Bronchial epithelial cell (primary cell): ENCODE measurements at regions not wholly inside any gene's neighbourhood (a gene's known extent, or its start where the extent isn't known, plus 50 kb on each side); places are given as distances from the start of the nearest gene placed in this dataset.
A peak's percentile ranks its signal among the peaks of the same experiment; 100 is the strongest.

Source experiments
- DNase-seq: peaks from one replicate; pipeline ENCODE4 v3.0.0-alpha.2; 2010; ENCODE audit warnings: low read depth
- FAIRE-seq: peaks from 2 replicates; lab custom pipeline; 2011; peaks lifted over from hg19 to GRCh38; lab: Jason Lieb, UNC
- H3K27me3 ChIP-seq: 2 replicates; pipeline ENCODE4 v1.5.1; 2011; ENCODE audit warnings: low read length; ENCODE audit not compliant: control insufficient read depth, insufficient read depth
- H3K36me3 ChIP-seq: 2 replicates; pipeline ENCODE4 v1.5.1; 2011; ENCODE audit warnings: low read length; ENCODE audit not compliant: control insufficient read depth, insufficient read depth
- H3K4me3 ChIP-seq: 2 replicates; pipeline ENCODE4 v1.5.1; 2011; ENCODE audit warnings: mild to moderate bottlenecking, low read depth, low read length, control low read depth
- CTCF ChIP-seq: IDR thresholded peaks from 2 replicates; pipeline ENCODE4 v1.5.1; 2011; ENCODE audit warnings: mild to moderate bottlenecking, moderate library complexity, low read length, control low read depth, inconsistent platforms; ENCODE audit not compliant: insufficient read depth, severe bottlenecking

GRCh38 chr5:178787889-178788288 lies 57.4 kb upstream of the ZNF354A start:
- FAIRE-seq (no peak), DNase-seq (no peak)

DNA sequence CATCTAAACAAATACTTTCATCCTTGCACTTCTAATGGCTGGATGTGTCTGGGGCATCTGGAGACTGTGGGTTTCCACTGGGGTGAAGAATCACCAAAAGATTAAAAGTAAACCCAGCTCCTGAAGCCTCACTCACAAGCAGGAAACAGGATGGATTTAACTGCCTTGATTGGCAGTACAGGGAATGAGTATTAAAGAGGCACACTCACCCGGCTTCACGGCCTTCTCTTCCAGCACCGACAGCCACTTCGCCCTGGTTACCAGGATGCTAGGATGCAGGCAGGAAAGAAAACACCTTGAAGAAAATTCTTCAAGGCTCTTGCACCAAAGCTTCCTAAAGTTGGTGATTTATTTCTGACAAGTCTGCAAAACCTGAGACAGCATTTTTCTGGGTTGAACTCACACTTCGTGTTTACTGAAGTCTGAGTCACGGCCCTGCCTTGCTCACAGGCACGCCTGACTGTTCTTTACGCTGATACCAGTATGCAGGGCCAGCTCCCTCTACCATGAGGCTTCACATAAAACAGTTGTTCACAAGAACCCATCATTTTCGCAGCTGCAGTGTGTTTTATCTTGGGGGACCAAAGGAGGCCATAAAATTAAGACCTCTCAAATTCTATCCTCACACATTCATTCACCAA lies 56.5 kb upstream of the ZNF354A start:
- H3K36me3 ChIP-seq = no peaks in the 10 kb centered on the region
- no peak for TF ChIP-seq CTCF
- H3K4me3 ChIP-seq = no peak overlapping the region
- H3K27me3 ChIP-seq = no peaks in the 10 kb centered on the region
- peak; percentile 93 for FAIRE-seq
- DNase-seq = peak; percentile 97

More at GRCh38 chr5:178787889-178788288, 57.4 kb upstream of the ZNF354A start:
- H3K4me3 ChIP-seq = no peak overlapping the region
- TF ChIP-seq CTCF = no peak
- no peaks in the 10 kb centered on the region for H3K36me3 ChIP-seq
- H3K27me3 ChIP-seq = no peaks in the 10 kb centered on the region

GRCh38 chr5:178786417-178786816 lies 56.0 kb upstream of the ZNF354A start:
- no peak overlapping the region for H3K4me3 ChIP-seq
- DNase-seq (no peak), FAIRE-seq (peak; percentile 89)
- H3K27me3 ChIP-seq = no peaks in the 10 kb centered on the region
- H3K36me3 ChIP-seq = no peaks in the 10 kb centered on the region
- no peak for TF ChIP-seq CTCF

DNA sequence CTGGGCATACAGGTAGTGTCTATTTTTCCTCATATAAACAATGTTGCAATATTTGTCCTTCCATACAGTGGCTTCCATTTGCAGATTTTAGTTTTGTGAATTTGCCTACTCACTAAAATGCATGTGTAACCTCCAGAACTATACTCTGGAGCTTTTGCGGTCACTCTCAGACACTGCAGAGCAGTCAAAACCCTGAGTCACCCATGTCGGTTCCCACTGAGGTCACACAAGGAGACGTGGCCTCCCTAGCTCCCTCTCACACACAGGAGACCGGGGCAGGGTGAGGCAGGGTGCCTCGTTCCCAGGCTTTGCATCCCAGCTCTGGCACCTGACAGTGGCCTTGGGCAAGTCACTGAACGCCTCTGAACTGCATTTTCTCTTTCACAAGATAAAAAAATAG lies 55.5 kb upstream of the ZNF354A start:
- H3K27me3 ChIP-seq = no peaks in the 10 kb centered on the region
- no peak for TF ChIP-seq CTCF
- no peaks in the 10 kb centered on the region for H3K36me3 ChIP-seq
- DNase-seq = peak; percentile 25
- no peak overlapping the region for H3K4me3 ChIP-seq
- peak; percentile 52 for FAIRE-seq

- no peak for FAIRE-seq
Measured at GRCh38 chr5:178784391-178784790, 53.9 kb upstream of the ZNF354A start.

More at GRCh38 chr5:178784391-178784790, 53.9 kb upstream of the ZNF354A start:
- no peaks in the 10 kb centered on the region for H3K36me3 ChIP-seq
- H3K27me3 ChIP-seq = no peaks in the 10 kb centered on the region
- TF ChIP-seq CTCF = no peak
- no peak overlapping the region for H3K4me3 ChIP-seq
- DNase-seq = no peak
